Inflammatory macrophage treated with lipopolysaccharide for 1 hour (primary cell): ENCODE measurements at regions not wholly inside any gene's neighbourhood (a gene's known extent, or its start where the extent isn't known, plus 50 kb on each side); places are given as distances from the start of the nearest gene placed in this dataset.
"Not testable (repeated sequence)": the region's sequence is repeated elsewhere in the genome, so short reads cannot be mapped to it uniquely, and the experiment has no call there.

Source experiments
- DNase-seq, 2 donors: peaks; one replicate each; pipeline ENCODE4 v3.0.0-alpha.2; 2020 to 2022

- no peak for DNase-seq
These were observed 292.5 kb upstream of the LYZL1 start for GRCh38 chr10:28996345-28996744.

DNA sequence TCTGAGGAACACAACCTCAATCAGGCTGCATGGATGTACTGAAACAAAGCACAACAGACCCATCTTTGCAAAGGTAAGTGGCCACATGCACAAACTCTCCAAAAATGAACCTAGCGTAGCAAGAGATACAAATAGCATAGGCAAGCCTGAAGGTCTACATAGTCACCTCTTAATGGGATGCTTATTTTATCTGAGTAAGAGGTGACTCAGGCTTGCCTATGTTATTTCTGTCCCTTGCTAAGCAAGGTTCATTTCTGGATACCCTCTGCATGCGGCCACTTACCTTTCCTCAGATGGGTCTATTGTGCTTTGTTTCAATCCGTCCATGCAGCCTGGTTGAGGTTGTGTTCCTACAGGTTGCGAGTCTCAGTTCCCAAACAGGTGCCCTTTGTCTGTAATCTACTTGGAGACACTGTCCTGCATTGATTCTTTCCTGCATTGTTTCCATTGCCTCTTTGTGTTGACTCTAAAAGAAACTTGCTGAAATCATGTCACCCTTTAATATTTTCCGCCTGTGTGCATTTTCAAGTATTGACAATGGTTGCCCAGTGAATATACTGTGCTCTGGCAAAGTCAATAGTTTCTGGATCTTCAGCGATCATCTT is 291.8 kb upstream of the LYZL1 start:
- no peak for DNase-seq

- DNase-seq: no peak
These were observed 291.1 kb upstream of the LYZL1 start for GRCh38 chr10:28997734-28998133.

DNA sequence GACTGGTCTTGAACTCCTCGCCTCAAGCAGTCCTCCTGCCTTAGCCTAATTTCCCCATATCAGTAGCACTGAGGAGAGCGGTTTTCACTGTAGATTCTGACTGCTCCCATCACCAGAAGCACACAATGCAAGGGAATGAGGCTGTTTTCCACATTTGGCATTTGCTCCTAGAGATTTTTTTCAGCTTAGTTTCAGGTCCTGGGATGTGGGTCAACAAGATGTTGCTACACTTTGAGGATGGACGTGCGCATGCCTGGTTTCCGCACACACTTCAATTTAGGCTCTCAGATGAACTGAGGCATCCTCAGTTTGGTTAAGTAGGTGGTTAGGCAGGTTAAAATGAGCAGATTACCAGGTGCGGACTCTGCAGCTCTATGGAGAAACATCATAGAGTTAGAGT is 287.1 kb upstream of the LYZL1 start:
- DNase-seq: no peak

DNA sequence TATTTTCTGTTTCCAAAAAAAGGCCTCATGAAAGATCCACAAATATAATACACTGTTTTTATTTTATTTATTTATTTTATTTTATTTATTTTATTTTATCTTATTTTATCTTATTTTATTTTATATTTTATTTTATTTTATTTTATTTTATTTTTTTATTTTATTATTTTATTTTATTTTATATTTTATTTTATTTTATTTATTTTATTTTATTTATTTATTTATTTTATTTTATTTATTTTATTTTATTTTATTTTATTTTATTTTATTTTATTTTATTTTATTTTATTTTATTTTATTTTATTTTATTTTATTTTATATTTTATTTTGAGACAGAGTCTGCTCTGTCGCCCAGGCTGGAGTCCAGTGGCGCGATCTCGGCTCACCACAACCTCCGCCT is 285.9 kb upstream of the LYZL1 start:
- not testable (repeated sequence) for DNase-seq

DNA sequence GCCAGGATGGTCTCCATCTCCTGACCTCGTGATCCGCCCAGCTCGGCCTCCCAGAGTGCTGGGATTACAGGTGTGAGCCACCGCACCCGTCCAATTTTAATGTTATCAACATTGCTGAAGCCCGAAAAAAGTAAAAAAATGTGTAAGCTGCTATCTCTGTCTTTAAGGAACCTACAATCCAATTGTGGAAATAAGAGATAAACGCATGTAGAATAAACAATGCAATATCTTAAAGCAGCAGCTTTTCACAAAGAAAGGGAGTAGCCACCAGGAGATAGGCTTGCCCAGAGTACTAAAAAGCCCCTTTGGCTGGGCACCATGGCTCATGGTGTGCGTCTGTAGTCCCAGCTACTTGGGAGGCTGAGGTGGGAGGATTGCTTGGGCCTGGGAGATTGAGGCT is 282.9 kb upstream of the LYZL1 start:
- no peak for DNase-seq

- DNase-seq: no peak
These were observed 281.5 kb upstream of the LYZL1 start for GRCh38 chr10:29007370-29007747.

- DNase-seq: no peak
These were observed 280.9 kb upstream of the LYZL1 start for GRCh38 chr10:29007748-29008610.

- no peak for DNase-seq
These were observed 279.4 kb upstream of the LYZL1 start for GRCh38 chr10:29009464-29009863.

- no peak for DNase-seq
These were observed 277.4 kb upstream of the LYZL1 start for GRCh38 chr10:29011516-29011915.

- DNase-seq: no peak
These were observed 275.8 kb upstream of the LYZL1 start for GRCh38 chr10:29012926-29013554.

GRCh38 chr10:29021591-29021990 is 267.3 kb upstream of the LYZL1 start:
- no peak for DNase-seq

DNA sequence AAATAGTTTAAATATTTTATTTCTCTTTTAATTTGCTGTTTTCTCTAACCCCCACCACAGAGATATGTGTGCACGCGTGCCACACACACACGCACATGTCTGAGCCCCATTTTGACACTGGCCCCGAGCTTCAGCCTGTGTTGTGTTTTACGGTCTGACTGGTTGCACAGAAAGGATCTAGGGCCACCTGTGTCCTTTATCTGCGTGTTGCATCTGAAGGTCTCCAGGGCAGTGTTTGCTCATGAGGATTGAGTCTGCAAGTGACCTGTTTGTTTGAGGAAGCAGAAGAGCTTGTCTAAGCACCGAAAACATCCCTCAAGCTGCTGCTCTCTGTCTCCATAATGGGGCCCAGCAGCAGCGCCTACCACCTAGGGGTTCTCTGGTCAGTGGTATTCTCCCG is 266.4 kb upstream of the LYZL1 start:
- DNase-seq: no peak

DNA sequence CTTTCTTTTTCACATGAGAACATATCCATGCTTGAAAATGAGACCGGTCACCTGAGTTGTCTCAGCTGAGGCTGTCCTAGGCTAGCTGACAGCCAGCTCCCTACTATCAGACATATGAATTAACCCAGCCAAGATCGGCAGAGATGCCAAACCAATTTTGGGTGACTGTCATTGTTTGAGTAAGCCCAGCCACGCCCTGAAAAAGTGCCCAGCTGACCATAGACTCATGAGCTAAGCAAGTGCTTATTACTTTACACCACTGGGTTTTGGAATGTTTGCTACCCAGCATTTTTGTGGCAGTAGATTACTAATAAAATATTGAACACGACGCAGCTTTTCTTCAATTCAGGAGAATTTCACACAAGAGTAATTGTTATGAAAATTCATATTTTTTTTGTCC is 265.2 kb upstream of the LYZL1 start:
- DNase-seq: no peak

DNA sequence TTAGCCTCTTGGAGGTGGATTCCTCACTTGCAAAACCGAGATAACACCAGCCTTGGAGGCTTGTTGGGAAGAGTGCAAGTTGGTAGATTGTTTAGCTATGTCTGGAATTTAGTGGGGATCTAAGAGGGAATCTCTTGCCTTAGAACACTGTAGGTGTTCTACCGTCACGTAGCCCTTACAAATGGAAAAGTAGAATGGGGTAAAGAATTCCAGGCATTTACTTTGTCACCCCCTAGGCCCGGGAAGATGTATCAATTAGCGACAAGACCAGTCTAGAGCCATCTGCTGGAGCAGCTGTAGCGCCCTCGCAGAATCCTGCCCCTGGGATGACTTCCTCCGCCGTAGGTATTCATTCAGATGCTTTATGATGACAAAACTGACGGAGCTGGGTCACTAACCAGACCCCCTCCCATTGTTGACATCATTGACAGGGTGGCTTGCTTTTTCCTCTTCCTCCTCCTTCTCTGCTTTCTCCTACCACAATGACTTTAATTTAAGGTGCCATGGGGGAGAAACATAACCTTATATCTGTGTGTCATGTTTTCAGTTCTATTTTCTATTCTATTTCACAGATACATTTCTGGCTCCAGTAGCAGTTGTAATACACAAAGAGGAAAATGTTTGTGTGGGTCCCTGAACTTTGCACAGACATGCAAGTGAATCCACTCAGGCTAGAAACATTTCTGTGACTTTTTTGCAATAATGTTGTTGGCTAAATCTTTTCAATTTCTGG is 262.6 kb upstream of the LYZL1 start:
- DNase-seq: no peak

GRCh38 chr10:29026802-29027580 is 261.9 kb upstream of the LYZL1 start:
- DNase-seq: no peak

GRCh38 chr10:29028486-29028885 is 260.4 kb upstream of the LYZL1 start:
- no peak for DNase-seq

- no peak for DNase-seq
These were observed 258.0 kb upstream of the LYZL1 start for GRCh38 chr10:29030900-29031299.

- DNase-seq: no peak
These were observed 256.7 kb upstream of the LYZL1 start for GRCh38 chr10:29032169-29032568.

- DNase-seq: no peak
These were observed 255.4 kb upstream of the LYZL1 start for GRCh38 chr10:29033311-29033940.

GRCh38 chr10:29034592-29034991 is 254.3 kb upstream of the LYZL1 start:
- no peak for DNase-seq

- no peak for DNase-seq
These were observed 253.1 kb upstream of the LYZL1 start for GRCh38 chr10:29035721-29036120.
